Parathyroid adenoma (tissue), 2 donors: ENCODE measurements at regions not wholly inside any gene's neighbourhood (a gene's known extent, or its start where the extent isn't known, plus 50 kb on each side); places are given as distances from the start of the nearest gene placed in this dataset.

Experiments
- H2AFZ ChIP-seq: fragments of 300-600 bp; sonication (generic); one replicate; pipeline ENCODE4 v1.7.0; 2017; ENCODE audit warnings: antibody characterized with exemption, mild to moderate bottlenecking
- H3K27ac ChIP-seq: fragments of 300-600 bp; sonication (generic); one replicate; pipeline ENCODE4 v1.7.0; 2017
- H3K27me3 ChIP-seq: fragments of 300-600 bp; sonication (generic); one replicate; pipeline ENCODE4 v1.7.0; 2017; ENCODE audit warnings: low read length; ENCODE audit not compliant: control insufficient read depth, insufficient read depth
- H3K36me3 ChIP-seq: fragments of 300-600 bp; sonication (generic); one replicate; pipeline ENCODE4 v1.7.0; 2017; ENCODE audit warnings: low read length; ENCODE audit not compliant: control insufficient read depth, insufficient read depth
- H3K4me1 ChIP-seq: fragments of 300-600 bp; sonication (generic); one replicate; pipeline ENCODE4 v1.7.0; 2017; ENCODE audit warnings: control low read depth
- H3K4me2 ChIP-seq: fragments of 300-600 bp; sonication (generic); one replicate; pipeline ENCODE4 v1.7.0; 2017; ENCODE audit warnings: low read length
- H3K4me3 ChIP-seq: fragments of 300-600 bp; sonication (generic); one replicate; pipeline ENCODE4 v1.7.0; 2017; ENCODE audit warnings: low read depth, low read length
- H3K79me2 ChIP-seq: fragments of 300-600 bp; sonication (generic); one replicate; pipeline ENCODE4 v1.7.0; 2017; ENCODE audit warnings: control low read depth
- H3K9ac ChIP-seq: fragments of 300-600 bp; sonication (generic); one replicate; pipeline ENCODE4 v1.7.0; 2017; ENCODE audit warnings: mild to moderate bottlenecking
- H3K9me3 ChIP-seq: fragments of 300-600 bp; sonication (generic); one replicate; pipeline ENCODE4 v1.7.0; 2017; ENCODE audit warnings: low read length; ENCODE audit not compliant: control insufficient read depth
- TF ChIP-seq, protein P1 (sequence below): fragments of 300-600 bp; sonication (generic); IDR thresholded peaks from one replicate; pipeline ENCODE4 v1.7.0; 2017; ENCODE audit warnings: antibody characterized with exemption, mild to moderate bottlenecking
- donor health status: primary hyperparathyroidism.

GRCh38 chr2:191612496-191612895 lies 65.4 kb upstream of the NABP1 start:
- Histone ChIP-seq H3K9ac (no peak overlapping the region), H3K79me2 (no peaks in the 10 kb centered on the region), H3K4me1 (no peaks in the 10 kb centered on the region), H3K4me3 (no peak overlapping the region), H3K27me3 (no peaks in the 10 kb centered on the region), H3K36me3 (no peaks in the 10 kb centered on the region), H3K27ac (no peak overlapping the region), H3K9me3 (no peaks in the 10 kb centered on the region), H2AFZ (no peak overlapping the region), H3K4me2 (no peak overlapping the region)
- TF ChIP-seq, protein P1, sequence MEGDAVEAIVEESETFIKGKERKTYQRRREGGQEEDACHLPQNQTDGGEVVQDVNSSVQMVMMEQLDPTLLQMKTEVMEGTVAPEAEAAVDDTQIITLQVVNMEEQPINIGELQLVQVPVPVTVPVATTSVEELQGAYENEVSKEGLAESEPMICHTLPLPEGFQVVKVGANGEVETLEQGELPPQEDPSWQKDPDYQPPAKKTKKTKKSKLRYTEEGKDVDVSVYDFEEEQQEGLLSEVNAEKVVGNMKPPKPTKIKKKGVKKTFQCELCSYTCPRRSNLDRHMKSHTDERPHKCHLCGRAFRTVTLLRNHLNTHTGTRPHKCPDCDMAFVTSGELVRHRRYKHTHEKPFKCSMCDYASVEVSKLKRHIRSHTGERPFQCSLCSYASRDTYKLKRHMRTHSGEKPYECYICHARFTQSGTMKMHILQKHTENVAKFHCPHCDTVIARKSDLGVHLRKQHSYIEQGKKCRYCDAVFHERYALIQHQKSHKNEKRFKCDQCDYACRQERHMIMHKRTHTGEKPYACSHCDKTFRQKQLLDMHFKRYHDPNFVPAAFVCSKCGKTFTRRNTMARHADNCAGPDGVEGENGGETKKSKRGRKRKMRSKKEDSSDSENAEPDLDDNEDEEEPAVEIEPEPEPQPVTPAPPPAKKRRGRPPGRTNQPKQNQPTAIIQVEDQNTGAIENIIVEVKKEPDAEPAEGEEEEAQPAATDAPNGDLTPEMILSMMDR: no peak

- Histone ChIP-seq H3K4me1 (no peaks in the 10 kb centered on the region), H3K79me2 (no peaks in the 10 kb centered on the region), H3K9ac (no peak overlapping the region), H3K27me3 (no peaks in the 10 kb centered on the region), H3K27ac (no peak overlapping the region), H3K9me3 (no peaks in the 10 kb centered on the region), H3K4me3 (no peak overlapping the region), H2AFZ (no peak overlapping the region), H3K4me2 (no peak overlapping the region), H3K36me3 (no peaks in the 10 kb centered on the region)
- TF ChIP-seq, protein P1: no peak
These were observed 63.2 kb upstream of the NABP1 start for GRCh38 chr2:191614759-191615158.

DNA sequence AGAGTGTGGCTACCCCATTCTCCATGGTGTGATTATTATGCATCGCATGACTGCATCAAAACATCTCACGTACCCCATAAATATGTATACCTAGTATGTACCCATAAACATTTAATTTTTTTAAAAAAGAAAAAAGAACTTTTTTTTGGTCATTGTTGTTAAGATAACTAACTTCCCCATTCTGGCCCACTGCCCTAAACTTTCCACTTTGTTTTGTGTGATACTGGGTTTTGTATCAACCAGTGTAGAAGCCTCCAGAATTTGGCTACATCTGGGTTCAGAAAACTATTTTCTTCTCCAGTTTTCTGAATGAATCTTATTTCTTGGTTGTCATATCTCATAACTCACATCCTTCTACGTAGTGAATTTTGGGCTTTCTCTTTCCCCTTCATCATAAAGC lies 62.3 kb upstream of the NABP1 start:
- Histone ChIP-seq H3K36me3 (no peaks in the 10 kb centered on the region), H3K27me3 (no peaks in the 10 kb centered on the region), H3K27ac (no peak overlapping the region), H3K9me3 (no peaks in the 10 kb centered on the region), H3K4me1 (no peaks in the 10 kb centered on the region), H3K4me2 (no peak overlapping the region), H3K4me3 (no peak overlapping the region), H3K79me2 (no peaks in the 10 kb centered on the region), H2AFZ (no peak overlapping the region), H3K9ac (no peak overlapping the region)
- TF ChIP-seq, protein P1: no peak

GRCh38 chr2:191617575-191617974 lies 60.4 kb upstream of the NABP1 start:
- H3K4me3 ChIP-seq: no peak overlapping the region
- H3K9ac ChIP-seq: no peak overlapping the region
- no peaks in the 10 kb centered on the region for H3K79me2 ChIP-seq
- TF ChIP-seq, protein P1: no peak
- H3K36me3 ChIP-seq: no peaks in the 10 kb centered on the region
- no peak overlapping the region for H2AFZ ChIP-seq
- no peak overlapping the region for H3K4me2 ChIP-seq
- H3K4me1 ChIP-seq: no peaks in the 10 kb centered on the region
- H3K27me3 ChIP-seq: no peaks in the 10 kb centered on the region
- H3K9me3 ChIP-seq: no peaks in the 10 kb centered on the region
- no peak overlapping the region for H3K27ac ChIP-seq

DNA sequence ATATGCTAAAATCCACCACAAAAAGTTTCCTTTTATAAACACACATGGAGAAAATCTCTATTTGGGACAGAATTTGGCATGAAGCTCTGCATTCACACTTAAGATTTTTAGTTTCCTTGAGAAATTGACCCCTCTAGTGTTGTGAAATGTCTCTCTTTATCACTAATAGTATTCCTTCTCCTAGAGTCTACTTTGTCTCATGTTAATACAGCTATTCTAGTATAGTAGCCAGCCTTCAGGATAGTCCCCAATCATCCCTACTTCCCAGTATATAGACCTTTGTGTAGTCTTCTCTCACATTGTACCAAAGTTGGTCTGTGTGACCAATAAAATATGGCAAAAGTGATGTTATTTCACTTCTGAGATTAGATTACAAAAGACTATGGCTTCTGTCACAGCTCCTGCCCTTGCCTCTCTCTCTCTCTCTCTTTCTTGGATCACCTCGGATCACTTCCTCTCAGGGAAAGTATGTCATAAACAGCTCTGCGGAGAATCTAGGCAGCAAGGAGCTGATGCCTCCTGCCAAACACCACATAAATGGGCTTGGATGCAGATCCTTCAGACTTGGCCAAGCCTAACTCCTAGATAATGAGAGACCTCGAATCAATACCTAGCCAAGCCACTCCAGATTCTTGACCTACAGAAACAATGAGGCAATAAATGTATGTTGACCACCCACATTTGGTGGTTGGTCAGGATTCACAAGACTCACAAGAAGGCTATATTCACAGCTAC lies 59.7 kb upstream of the NABP1 start:
- Histone ChIP-seq H3K4me2 (no peak overlapping the region), H3K27ac (no peak overlapping the region), H3K9me3 (no peaks in the 10 kb centered on the region), H3K79me2 (no peaks in the 10 kb centered on the region), H2AFZ (no peak overlapping the region), H3K4me1 (no peaks in the 10 kb centered on the region), H3K9ac (no peak overlapping the region), H3K4me3 (no peak overlapping the region), H3K27me3 (no peaks in the 10 kb centered on the region), H3K36me3 (no peaks in the 10 kb centered on the region)
- TF ChIP-seq, protein P1: no peak
